ENCODE measurements at regions not wholly inside any gene's neighbourhood (a gene's known extent, or its start where the extent isn't known, plus 50 kb on each side); places are given as distances from the start of the nearest gene placed in this dataset.
"Not testable (repeated sequence)": the region's sequence is repeated elsewhere in the genome, so short reads cannot be mapped to it uniquely, and the experiment has no call there.

GRCh38 chr1:215023155-215023832 lies 59.2 kb upstream of the KCNK2 start:
- Mint-ChIP-seq H3K9me3 (peaks cover 0 to 2% (median 0%) of the 10 kb centered on the region in 3 donors), H3K36me3 (peaks cover 1% of the 10 kb centered on the region), H3K27me3 (no peaks in the 10 kb centered on the region), H3K4me3 (no peak overlapping the region), H3K27ac (no peak overlapping the region), H3K4me1 (no peaks in the 10 kb centered on the region)

- Mint-ChIP-seq H3K36me3 (peaks cover 1% of the 10 kb centered on the region), H3K27me3 (peaks cover 1% of the 10 kb centered on the region), H3K9me3 (no peaks in the 10 kb centered on the region), H3K27ac (no peak overlapping the region), H3K4me3 (no peak overlapping the region), H3K4me1 (no peaks in the 10 kb centered on the region)
These were observed 53.6 kb upstream of the KCNK2 start for GRCh38 chr1:215028954-215029353.

GRCh38 chr1:215030581-215030980 lies 52.0 kb upstream of the KCNK2 start:
- H3K4me1 Mint-ChIP-seq, H3K27me3 Mint-ChIP-seq, H3K9me3 Mint-ChIP-seq, H3K4me3 Mint-ChIP-seq, H3K36me3 Mint-ChIP-seq, H3K27ac Mint-ChIP-seq: not testable (repeated sequence)

DNA sequence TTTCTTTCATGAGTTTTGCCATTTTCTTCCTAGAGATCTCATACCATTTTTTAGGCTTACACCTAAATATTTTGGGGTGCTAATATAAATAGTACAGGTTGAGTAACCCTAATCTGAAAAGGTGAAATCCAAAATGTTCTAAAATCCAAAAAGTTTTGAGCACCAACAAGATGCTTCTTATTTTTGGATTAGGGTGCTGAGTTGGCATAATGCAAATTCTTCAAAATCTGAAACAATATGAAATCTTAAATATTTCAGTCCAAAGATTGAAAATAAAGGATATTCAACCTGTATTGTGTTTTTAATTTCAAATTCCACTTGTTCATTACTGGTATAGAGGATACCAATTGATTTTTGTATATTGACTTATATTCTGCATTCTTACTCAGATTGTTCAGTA lies 51.1 kb upstream of the KCNK2 start:
- Mint-ChIP-seq H3K36me3 (peaks cover 1% of the 10 kb centered on the region), H3K9me3 (peaks cover 0 to 2% (median 0%) of the 10 kb centered on the region in 3 donors), H3K27ac (no peak overlapping the region), H3K4me1 (no peaks in the 10 kb centered on the region), H3K4me3 (no peak overlapping the region), H3K27me3 (peaks cover 1% of the 10 kb centered on the region)
